IPS-NIHi11 (cell line): ENCODE measurements at regions not wholly inside any gene's neighbourhood (a gene's known extent, or its start where the extent isn't known, plus 50 kb on each side); places are given as distances from the start of the nearest gene placed in this dataset.

Experiments used
- DNase-seq: peaks from one replicate; pipeline ENCODE4 v3.0.0; 2012; ENCODE audit warnings: mixed read lengths, low spot score

GRCh38 chr2:9082158-9082557 is 78.7 kb upstream of the MBOAT2 start:
- no peak for DNase-seq

GRCh38 chr2:9081750-9082149 is 78.3 kb upstream of the MBOAT2 start:
- DNase-seq = no peak

DNA sequence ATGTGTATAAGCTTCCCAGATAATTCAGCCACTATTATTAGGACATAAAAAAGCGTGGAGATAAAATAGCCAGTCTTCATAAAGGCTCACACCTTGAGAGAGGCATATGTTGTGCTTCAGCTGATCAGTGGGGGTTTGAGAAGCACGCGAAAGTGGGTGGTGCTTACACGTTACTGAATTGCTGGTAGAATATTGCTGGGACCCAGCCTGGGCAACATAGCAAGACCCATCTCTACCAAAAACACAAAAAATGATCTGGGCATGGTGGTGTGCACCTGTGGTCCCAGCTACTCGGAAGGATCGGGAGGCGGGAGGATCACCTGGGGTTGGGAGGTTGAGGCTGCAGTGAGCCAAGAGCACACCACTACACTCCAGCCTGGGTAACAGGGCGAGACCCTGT is 74.9 kb upstream of the MBOAT2 start:
- DNase-seq = no peak

- DNase-seq = no peak
Measured at GRCh38 chr2:9077691-9078090, 74.2 kb upstream of the MBOAT2 start.

- DNase-seq = no peak
Measured at GRCh38 chr2:9076755-9077154, 73.3 kb upstream of the MBOAT2 start.

DNA sequence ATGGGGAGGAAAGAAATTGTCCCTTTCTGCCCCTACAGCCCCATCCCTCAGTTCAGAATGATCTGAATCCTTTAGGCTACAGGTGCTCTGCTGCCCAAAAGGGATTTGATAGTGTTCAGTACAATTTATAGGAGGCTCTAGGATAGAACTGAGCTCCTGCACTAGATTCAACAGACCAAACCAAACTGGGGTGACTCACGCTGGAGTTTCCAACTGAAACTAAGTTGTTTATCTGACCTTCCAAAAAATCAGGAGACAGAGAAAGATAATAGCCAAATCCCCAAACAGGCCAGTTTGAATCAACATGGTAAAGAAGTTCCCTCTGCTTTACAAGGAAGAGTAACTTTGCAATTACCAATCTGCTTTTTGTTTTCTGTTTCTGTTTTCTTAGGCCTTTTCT is 72.7 kb upstream of the MBOAT2 start:
- no peak for DNase-seq

- peak; percentile 60 for DNase-seq
Measured at GRCh38 chr2:9074930-9075329, 71.4 kb upstream of the MBOAT2 start.

- no peak for DNase-seq
Measured at GRCh38 chr2:9071584-9072124, 68.2 kb upstream of the MBOAT2 start.

DNA sequence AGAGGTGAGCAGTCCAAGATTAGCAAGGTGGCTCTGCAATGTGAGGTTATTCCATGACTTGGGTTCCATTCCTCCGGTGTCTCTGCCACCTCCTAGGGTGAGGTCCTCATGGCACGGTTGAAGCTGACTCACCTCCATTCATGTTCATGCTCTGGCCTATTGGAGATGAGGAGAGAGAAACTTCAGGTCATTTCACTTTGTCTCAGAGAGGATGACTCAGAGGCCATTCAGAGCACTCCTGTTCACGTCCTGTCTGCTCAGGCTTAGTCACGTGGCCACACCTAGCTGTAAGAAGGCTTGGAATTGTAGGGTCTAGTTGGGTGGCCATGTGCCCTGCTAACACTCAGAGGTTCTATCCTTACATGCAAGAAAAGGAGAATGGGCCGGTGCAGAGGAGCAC is 67.5 kb upstream of the MBOAT2 start:
- DNase-seq = peak; percentile 30

- no peak for DNase-seq
Measured at GRCh38 chr2:9069543-9069942, 66.1 kb upstream of the MBOAT2 start.

DNA sequence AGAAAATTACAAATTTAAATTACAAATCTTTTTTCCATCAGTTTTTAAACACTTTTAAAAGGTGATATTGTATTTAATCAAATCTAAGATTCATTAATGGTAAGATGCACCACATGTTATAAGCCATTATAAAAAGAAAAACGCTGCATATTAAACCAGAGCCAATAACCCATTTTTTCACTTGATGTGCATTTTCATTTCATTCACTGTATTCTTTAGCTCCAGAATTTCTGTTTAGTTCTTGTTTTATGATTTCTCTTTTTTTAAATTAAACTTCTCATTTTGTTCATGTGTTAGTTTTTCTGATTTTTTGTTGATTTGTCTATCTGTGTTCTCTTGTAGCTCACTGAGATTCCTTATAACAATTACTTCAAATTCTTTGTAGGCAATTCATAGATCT is 62.4 kb upstream of the MBOAT2 start:
- DNase-seq = no peak

DNA sequence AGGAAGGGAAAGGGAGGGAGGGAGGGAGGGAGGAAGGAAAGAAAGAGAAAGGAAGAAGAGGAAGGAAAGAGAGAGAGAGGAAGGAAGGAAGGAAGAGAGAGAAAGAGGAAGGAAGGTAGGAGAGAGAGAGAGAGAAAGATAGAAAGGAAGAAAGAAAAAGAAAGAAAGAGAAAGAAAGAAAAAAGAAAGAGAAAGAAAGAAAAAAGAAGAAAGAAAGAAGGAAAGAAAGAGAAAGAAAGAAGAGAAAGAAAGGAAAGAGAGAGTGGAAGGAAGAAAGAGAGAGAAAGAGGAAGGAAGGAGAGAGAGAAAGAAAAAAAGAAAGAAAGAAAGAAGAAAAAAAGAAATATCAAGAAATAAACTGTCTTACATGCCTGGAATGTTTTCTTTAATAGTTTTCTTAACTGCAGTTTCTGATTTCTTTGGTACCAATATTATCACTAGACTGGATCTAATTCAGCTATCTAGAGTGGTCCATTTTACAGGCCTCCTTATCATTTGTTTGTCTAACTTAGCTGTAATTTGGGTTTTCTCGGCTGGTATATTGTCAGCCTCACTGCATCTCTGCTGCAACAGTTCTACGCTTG is 59.6 kb upstream of the MBOAT2 start:
- no peak for DNase-seq

- DNase-seq = no peak
Measured at GRCh38 chr2:9060819-9061218, 57.3 kb upstream of the MBOAT2 start.

GRCh38 chr2:9057939-9058761 is 54.7 kb upstream of the MBOAT2 start:
- DNase-seq = no peak

- DNase-seq = no peak
Measured at GRCh38 chr2:9055471-9055870, 52.0 kb upstream of the MBOAT2 start.

DNA sequence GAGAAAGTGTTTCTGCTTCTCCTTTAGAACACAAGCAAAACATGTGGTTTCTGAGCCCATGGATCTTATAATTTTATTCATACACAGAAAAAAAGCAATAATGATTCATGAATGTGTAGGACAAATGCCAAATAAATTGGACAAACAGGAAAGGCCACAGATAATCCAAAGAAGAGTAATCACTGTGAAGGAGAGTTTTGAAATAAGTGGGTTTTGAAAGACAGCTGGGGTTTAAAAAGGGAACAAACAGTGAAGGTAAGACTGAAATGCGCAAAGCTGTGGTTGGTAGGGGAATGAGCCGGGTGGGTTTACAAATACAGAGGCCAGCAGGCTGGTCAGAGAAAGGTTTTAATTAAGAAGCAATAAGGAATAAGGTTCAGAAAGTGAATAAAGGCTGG is 50.0 kb upstream of the MBOAT2 start:
- DNase-seq = no peak
